Prostate gland (tissue), 2 donors: ENCODE measurements at regions not wholly inside any gene's neighbourhood (a gene's known extent, or its start where the extent isn't known, plus 50 kb on each side); places are given as distances from the start of the nearest gene placed in this dataset.

Experiments
- POLR2A ChIP-seq: fragments of 450-650 bp; IDR thresholded peaks from one replicate; pipeline ENCODE4 v1.6.1; 2016; ENCODE audit warnings: antibody characterized with exemption, mild to moderate bottlenecking
- TF ChIP-seq, protein P1 (sequence below), 4 experiments: fragments of 200-600 bp in 2 of 4; fragments of 450-650 bp in 2 of 4; sonication (generic) in 2 of 4; IDR thresholded peaks; 1 replicate in 3 of 4; 2 replicates in 1 of 4; pipeline ENCODE4 v1.5.1; 2016 to 2019; ENCODE audit warnings: antibody characterized with exemption in 4 of 4, mild to moderate bottlenecking in 2 of 4, moderate library complexity in 2 of 4

DNA sequence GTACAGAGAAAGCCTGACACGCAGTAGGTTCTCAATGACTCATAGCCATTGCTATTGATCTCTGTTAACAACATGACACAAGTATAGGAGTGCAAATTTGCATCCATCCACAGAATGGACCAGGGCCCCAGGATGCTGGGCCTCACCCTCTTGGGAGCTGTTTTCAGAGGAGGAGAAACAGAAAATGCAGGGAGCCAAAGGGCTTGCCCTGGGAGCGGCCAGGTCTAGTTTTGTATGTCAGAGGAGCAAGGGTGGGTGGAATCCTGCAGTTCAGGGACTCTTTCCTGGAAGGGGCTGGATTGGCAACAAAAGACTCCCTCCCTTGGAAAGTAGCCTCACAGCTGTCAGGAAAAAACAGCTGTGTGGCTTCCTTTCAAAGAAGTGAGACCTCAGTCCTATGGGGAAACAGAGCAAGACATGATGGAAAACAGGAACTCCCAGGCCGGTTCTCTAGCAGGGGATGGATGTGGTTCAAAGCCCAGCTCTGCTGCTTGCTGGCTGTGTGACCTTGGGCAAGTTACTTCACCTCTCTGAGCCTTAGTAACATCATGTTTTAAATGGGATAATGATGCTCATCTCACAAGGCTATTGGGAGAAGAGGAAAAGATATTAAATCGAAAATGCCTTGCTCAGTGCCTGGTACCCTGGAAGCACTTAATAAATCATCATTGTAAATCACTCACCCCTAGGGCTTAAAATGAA lies 50.5 kb upstream of the SH3PXD2B start:
- TF ChIP-seq, protein P1, sequence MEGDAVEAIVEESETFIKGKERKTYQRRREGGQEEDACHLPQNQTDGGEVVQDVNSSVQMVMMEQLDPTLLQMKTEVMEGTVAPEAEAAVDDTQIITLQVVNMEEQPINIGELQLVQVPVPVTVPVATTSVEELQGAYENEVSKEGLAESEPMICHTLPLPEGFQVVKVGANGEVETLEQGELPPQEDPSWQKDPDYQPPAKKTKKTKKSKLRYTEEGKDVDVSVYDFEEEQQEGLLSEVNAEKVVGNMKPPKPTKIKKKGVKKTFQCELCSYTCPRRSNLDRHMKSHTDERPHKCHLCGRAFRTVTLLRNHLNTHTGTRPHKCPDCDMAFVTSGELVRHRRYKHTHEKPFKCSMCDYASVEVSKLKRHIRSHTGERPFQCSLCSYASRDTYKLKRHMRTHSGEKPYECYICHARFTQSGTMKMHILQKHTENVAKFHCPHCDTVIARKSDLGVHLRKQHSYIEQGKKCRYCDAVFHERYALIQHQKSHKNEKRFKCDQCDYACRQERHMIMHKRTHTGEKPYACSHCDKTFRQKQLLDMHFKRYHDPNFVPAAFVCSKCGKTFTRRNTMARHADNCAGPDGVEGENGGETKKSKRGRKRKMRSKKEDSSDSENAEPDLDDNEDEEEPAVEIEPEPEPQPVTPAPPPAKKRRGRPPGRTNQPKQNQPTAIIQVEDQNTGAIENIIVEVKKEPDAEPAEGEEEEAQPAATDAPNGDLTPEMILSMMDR (IDR thresholded peaks at IDR 0.05) = no peak
- no peak for TF ChIP-seq POLR2A
